Epithelial cell of prostate (primary cell): ENCODE measurements at regions not wholly inside any gene's neighbourhood (a gene's known extent, or its start where the extent isn't known, plus 50 kb on each side); places are given as distances from the start of the nearest gene placed in this dataset.
"Not testable (repeated sequence)": the region's sequence is repeated elsewhere in the genome, so short reads cannot be mapped to it uniquely, and the experiment has no call there.

ENCODE experiments used
- DNase-seq: peaks from one replicate; pipeline ENCODE4 v3.0.0-alpha.2; 2011; ENCODE audit warnings: low read depth, low spot score
- H3K27ac ChIP-seq: fragments of 450-650 bp; 2 replicates; pipeline ENCODE4 v1.5.1; 2017; ENCODE audit warnings: mild to moderate bottlenecking

DNA sequence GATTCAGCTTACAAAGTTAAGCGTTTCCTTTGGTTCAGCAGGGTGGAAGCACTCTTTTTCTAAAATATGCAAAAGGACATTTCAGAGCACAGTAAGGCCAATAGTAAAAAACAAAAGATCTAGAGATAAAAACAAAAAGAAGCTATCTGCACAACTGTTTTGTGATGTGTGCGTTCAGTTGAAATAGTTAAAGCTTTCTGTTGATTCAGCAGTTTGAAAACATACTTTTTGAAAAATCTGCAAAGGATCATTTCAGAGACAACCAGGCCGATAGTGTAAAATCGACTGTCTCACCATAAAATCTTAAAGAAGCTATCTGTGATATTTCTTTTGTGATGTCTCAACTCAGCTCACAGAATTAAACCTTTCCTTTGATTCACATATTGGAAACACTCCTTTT, 300.0 kb upstream of the ALG10B start:
- H3K27ac ChIP-seq = no peak overlapping the region
- DNase-seq = no peak

DNA sequence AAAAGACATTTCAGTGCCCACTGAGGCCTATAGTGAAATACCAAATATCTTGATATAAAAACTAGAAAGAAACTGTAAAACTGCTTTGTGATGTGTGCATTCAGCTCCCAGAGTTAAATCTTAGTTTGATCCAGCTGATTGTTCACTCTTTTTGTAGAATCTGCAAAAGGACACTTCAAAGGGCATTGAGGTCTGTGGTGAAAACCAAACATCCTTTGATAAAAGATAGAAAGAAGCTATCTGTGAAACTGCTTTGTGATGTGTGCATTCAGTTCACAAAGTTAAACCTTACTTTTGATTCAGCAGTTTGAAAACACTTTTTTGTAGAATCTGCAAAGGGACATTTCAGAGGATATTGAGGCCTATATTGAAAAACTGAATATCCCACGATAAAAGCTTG, 290.7 kb upstream of the ALG10B start:
- no peak for DNase-seq
- no peak overlapping the region for H3K27ac ChIP-seq

DNA sequence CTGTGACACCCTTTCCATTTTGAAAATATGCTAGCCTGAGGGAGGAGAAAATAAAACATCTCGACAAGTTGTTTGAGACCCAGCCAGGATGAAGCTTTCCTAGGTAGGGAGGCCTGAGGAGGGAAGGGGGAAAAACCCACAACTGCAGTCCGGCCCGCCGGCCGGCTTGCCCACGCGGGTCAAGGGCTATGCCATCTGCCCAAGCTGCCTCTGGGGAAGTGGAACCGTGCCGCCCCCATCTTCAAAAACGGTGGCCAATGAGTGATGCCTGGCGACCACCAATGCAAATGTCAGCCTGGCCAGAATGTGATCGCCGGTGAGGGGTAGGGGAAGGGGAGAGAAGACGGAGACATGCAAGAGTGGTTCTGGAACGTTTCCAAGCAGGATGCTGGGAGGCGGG, 263.5 kb upstream of the ALG10B start:
- H3K27ac ChIP-seq = no peak overlapping the region
- DNase-seq = no peak

GRCh38 chr12:38053655-38054464, 262.7 kb upstream of the ALG10B start:
- DNase-seq = no peak
- H3K27ac ChIP-seq = no peak overlapping the region

- H3K27ac ChIP-seq = no peak overlapping the region
- no peak for DNase-seq
Observed at GRCh38 chr12:38056701-38057689, 259.6 kb upstream of the ALG10B start.

DNA sequence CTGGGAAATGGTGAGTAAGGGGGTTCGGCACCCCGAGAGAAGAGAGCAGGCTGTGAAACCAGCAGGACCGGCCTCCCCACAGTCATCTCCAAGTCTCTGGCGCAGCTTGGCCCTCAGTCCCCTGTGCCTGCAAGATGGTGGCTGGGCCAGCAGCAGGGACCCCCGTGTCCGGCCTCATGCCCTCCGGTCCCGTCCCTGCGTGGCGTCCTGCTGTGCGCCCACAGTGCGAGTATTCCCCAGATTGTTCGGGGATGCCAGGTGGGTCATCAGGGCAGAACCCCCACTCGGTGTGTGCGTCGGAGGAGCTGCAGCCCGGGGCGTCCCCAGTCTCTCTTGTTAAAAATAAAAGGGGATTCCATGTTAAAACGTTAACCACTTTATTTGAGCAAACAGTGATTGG, 216.9 kb upstream of the ALG10B start:
- H3K27ac ChIP-seq = no peak overlapping the region
- DNase-seq = no peak

DNA sequence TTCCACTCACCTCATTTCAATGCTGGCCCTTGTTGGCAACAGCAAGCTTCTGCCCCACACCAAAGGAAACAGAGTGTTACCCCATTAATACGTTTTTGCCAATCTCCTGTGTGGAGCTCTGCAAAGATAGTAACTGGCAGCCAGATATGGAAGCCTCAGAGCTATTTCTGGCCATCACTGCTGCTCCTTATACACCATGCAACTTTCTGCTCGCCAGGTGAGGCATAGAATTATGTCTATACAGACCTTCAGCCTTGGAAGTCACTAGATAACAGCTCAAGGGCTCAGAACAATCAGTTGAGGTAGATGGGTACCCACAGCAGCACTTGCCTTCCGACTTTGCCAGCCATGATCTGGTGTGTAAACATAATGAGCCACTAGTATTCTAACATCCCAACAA, 214.8 kb upstream of the ALG10B start:
- no peak overlapping the region for H3K27ac ChIP-seq
- no peak for DNase-seq

DNA sequence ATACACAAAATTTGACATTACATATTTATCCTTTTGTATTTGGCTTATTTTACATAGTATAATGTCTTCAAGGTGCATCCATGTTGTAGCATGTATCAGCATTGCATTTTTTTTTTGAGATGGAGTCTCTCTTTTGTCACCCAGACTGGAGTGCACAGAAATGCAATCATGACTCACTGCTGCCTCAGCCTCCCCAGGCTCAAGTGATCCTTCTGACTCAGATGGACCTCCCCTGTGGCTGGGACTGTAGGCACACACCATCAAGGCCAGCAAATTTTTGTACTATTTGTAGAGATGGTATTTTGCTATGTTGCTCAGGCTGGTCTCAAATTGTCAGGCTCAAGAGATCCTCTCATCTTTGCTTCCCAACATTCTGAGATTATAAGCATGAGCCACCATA, 214.4 kb upstream of the ALG10B start:
- H3K27ac ChIP-seq = no peak overlapping the region
- DNase-seq = no peak

GRCh38 chr12:38110026-38110699, 206.4 kb upstream of the ALG10B start:
- no peak for DNase-seq
- no peak overlapping the region for H3K27ac ChIP-seq

DNA sequence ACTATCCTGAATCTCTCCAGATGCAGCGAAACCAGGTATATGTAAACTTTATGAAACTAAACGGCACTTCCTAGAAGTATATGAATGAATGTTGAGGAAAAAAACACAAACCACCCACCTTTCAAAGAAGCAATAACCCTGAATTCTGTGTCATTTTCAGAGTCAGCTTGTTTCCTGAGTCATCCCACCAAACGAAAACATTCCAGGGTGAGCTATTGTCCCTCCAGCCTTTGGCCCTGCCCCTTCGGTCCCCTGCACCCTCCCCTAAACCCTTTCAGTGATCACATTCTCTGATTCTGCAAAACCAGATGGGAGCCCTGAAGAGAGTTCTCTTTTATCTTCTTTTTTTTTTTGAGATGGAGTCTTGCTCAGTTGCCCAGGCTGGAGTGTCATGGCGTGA, 202.6 kb upstream of the ALG10B start:
- H3K27ac ChIP-seq = no peak overlapping the region
- DNase-seq = no peak

GRCh38 chr12:38116968-38117367, 199.6 kb upstream of the ALG10B start:
- H3K27ac ChIP-seq = no peak overlapping the region
- DNase-seq = no peak

DNA sequence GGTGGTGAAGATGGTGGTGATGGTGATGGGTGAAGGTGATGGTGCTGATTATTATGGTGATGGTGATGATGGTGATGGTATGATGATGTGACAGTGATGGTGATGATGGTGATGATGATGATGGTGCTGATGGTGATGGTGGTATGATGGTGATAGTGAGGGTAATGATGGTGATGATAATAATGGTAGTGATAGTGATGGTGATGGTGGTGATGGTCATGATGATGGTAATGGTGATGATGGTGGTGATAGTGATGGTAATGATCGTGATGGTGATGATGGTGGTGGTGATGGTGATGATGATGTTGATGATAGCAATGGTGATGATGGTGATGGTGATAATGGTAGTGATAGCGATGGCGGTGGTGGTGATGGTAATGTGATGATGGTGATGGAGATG, 197.9 kb upstream of the ALG10B start:
- no peak for DNase-seq
- no peak overlapping the region for H3K27ac ChIP-seq

DNA sequence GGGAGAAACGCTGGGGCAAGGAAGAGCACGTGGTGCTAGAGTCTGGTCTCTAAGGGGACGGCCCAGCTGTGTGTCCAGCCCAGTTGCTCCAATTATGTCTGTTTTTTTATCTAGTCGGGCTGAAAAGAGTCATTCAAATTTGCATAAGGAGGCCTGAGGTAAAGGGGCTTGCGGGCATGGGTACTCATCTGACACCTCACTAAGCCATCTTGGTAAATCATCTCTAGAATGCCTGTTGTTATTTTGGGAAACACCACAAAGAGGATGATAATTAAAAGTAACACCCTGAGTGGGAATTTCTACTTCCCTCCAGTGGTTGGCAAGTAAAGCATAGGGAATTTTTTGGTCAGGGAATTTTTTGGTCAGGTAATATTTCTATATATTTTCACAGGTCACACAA, 196.1 kb upstream of the ALG10B start:
- no peak overlapping the region for H3K27ac ChIP-seq
- no peak for DNase-seq

DNA sequence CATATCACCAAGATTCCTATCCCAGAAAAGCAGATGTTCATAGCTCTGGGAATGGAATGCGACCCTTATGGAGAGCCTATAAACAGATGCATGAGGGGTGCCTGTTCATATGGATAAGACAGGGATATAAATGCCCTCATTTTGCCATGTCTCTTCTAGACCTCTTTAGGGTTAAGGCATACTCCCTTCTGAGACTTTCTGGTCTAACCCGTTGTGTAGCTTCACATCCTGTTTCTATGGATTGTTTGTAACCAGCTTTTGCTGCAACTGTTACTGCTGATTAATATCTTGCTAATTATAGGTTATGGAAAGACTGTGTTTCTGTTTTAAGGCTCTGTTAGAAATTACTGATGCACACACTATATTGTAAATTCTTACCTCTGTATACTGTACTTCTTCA, 193.5 kb upstream of the ALG10B start:
- DNase-seq, H3K27ac ChIP-seq: not testable (repeated sequence)

DNA sequence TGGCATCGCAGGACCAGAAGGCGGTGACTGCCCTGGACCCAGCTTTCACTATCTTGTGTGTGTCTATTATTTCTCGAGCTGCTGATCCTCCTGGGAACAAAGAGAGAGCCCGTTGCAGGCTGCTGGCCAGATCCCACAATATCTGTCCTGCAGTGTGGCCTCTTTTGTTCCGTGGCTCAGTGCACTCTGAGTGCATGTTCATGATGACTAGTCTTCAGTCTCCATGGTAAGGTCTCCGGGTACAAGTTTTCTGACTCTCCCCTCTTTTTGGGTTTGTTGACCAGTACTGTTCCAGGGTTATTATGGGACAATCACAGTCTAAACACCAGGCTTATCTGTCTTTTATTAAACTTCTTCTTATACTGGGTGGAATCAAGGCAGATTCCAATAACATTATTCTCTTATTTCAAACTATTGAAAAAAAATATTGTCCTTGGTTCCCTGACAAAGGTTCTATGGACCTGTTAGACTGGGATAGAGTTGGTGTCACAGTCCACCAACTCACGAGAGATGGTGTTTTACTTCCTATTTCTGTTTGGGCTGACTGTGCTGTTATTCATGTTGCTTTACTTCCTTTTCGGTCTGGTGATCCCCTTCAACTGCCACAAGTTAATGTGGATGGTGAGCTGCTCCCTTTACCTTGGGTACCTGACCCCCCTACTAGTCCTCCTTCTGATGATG, 192.9 kb upstream of the ALG10B start:
- DNase-seq = no peak
- H3K27ac ChIP-seq = no peak overlapping the region

DNA sequence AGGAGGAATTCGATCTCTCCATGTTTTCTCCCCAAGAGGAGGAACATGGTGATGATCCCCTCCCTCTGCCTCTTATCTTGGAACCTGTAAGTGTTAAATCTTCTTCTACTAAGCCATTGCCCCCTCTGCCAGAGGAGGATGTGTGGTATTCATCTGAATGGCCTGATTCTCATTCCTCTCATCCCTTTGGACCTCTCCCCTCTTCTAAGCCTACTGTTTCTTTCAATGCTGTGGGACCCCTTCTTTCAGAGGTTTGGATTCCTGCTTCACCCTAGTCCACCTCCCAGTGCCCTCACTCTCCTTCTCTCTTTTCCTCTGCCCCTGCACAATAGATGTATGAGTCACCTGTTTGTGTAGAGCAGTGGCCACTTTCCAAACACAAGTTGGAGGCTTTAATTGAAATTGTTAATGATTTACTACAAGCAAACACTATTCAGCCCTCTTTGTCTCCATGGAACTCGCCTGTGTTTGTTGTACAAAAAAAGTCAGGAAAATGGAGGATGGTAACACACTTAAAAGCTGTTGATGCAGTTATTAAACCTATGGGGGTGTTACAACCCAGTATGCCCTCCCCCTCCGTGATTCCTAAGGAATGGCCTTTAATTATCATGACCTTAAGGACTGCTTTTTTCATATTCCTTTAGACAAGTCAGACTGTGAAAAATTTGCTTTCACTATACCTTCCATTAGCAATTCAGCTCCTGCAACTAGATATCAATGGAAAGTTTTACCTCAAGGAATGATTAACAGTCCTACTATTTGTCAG, 192.1 kb upstream of the ALG10B start:
- H3K27ac ChIP-seq = no peak overlapping the region
- no peak for DNase-seq

DNA sequence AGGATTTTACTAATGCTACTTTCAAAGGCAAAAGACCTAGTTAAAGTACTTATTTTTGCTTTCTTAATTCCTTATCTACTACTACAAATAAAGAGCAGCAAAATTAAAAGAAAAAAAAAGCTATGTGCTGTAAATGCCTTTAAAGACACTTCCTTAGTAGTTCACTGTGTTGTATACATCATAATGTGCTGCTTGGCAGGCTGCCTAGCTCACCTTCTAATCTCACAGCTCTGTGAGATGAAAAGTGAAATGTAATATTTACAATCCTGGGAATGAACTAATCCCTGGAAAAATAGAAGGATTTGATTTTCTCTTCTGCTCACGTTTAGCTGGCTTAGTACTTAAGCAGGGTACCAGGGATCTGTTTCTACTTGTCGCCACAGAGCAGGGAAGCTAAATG, 184.4 kb upstream of the ALG10B start:
- H3K27ac ChIP-seq = no peak overlapping the region
- DNase-seq = no peak

- H3K27ac ChIP-seq = no peak overlapping the region
- no peak for DNase-seq
Observed at GRCh38 chr12:38137287-38137686, 179.3 kb upstream of the ALG10B start.

GRCh38 chr12:38137716-38138115, 178.9 kb upstream of the ALG10B start:
- no peak overlapping the region for H3K27ac ChIP-seq
- no peak for DNase-seq
